OCI-LY7 (cell line): ENCODE measurements at regions not wholly inside any gene's neighbourhood (a gene's known extent, or its start where the extent isn't known, plus 50 kb on each side); places are given as distances from the start of the nearest gene placed in this dataset.

ENCODE experiments used
- EZH2phosphoT487 ChIP-seq: fragments of 200-600 bp; sonication (generic); IDR thresholded peaks from 2 replicates; pipeline ENCODE4 v1.6.1; 2018; ENCODE audit warnings: low read depth, borderline replicate concordance, mild to moderate bottlenecking, mixed run types, antibody characterized with exemption, low read length, moderate library complexity, mixed read lengths
- TF ChIP-seq, protein P1 (sequence below): fragments of 200-600 bp; sonication (generic); conservative IDR thresholded peaks from 2 replicates; pipeline ENCODE4 v1.5.1; 2014; ENCODE audit warnings: mild to moderate bottlenecking, antibody characterized with exemption, low read length, moderate library complexity, mixed read lengths

DNA sequence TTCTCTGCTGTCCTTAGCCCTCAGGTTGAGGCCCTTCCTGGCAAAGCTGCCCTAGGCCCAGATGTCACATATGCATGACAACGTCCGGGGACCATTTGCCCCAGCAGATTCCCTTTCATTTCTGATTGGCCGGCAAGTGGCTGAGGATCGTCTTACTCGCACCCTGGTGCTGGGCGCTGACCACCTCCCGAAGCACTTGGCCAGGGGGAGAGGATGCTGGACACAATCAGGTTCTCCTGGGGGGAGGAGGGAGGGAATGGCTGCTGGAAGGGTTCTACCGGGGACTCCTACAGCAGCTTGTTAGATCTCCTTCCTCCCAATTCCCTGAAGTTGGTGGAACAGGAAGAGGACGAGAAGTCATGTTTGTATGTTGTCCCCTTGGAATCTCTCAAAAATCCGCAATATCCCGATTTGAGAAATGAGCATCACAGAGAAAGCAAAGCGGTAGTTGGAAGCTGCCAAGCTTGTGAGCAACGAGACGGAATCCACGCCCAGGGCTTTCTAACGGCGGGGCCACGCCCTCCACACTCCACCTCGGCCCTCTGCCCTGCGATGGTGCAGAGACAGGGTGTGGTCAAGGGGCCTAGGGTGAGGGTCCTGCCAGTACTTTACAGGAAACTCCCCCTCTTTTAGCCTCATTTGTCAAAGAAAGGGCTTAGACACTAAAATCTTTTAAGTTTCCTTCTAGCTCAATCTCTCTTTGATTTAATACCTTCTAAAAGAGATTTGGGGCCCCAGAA is 61.8 kb upstream of the YWHAQ start:
- TF ChIP-seq, protein P1, sequence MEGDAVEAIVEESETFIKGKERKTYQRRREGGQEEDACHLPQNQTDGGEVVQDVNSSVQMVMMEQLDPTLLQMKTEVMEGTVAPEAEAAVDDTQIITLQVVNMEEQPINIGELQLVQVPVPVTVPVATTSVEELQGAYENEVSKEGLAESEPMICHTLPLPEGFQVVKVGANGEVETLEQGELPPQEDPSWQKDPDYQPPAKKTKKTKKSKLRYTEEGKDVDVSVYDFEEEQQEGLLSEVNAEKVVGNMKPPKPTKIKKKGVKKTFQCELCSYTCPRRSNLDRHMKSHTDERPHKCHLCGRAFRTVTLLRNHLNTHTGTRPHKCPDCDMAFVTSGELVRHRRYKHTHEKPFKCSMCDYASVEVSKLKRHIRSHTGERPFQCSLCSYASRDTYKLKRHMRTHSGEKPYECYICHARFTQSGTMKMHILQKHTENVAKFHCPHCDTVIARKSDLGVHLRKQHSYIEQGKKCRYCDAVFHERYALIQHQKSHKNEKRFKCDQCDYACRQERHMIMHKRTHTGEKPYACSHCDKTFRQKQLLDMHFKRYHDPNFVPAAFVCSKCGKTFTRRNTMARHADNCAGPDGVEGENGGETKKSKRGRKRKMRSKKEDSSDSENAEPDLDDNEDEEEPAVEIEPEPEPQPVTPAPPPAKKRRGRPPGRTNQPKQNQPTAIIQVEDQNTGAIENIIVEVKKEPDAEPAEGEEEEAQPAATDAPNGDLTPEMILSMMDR = no peak
- TF ChIP-seq EZH2phosphoT487 = no peak
